Endothelial cell of umbilical vein (primary cell): ENCODE measurements at regions not wholly inside any gene's neighbourhood (a gene's known extent, or its start where the extent isn't known, plus 50 kb on each side); places are given as distances from the start of the nearest gene placed in this dataset.

ENCODE experiments used
- BruUV-seq: library from RNA; stranded (reverse); fragments of 400-500 nt; replicated peaks from 2 replicates; lab custom pipeline; 2021; lab: Mats Ljungman, UMichigan
- CTCF ChIA-PET: fragments of 300-600, 350-600 bp; sonication (Branson Sonifier 250); formaldehyde crosslinking; loops from one replicate; lab custom pipeline; 2021; ENCODE audit warnings: antibody characterized with exemption, inconsistent platforms; lab: Charles Lee
- POLR2A ChIA-PET: fragments of 300-600, 350-600 bp; sonication (Branson Sonifier 250); formaldehyde crosslinking; loops from one replicate; lab custom pipeline; 2021; ENCODE audit warnings: antibody characterized with exemption, inconsistent platforms; lab: Charles Lee
- DNase-seq: peaks from one replicate; pipeline ENCODE4 v3.0.0-alpha.2; 2011; ENCODE audit warnings: low read depth, low spot score
- FAIRE-seq: peaks from 2 replicates; lab custom pipeline; 2011; peaks lifted over from hg19 to GRCh38; lab: Jason Lieb, UNC
- H2AFZ ChIP-seq: 2 replicates; pipeline ENCODE4 v1.6.0; 2012; ENCODE audit warnings: low read depth, low read length, control low read depth, inconsistent platforms
- H3K27ac ChIP-seq: 2 replicates; pipeline ENCODE4 v1.5.1; 2011; ENCODE audit warnings: low read depth, mild to moderate bottlenecking, control low read depth, low read length, moderate library complexity; ENCODE audit not compliant: insufficient read depth
- H3K27me3 ChIP-seq, 2 experiments: 2 replicates each; pipeline versions ENCODE4 v1.6.0 to v1.6.1; 2011; ENCODE audit warnings: low read length in 2 of 2, mixed read lengths in 1 of 2; ENCODE audit not compliant: control insufficient read depth in 2 of 2, insufficient read depth in 2 of 2
- H3K36me3 ChIP-seq, 2 experiments: 2 replicates in 1 of 2; 3 replicates in 1 of 2; pipeline ENCODE4 v1.5.1; 2011; ENCODE audit warnings: low read length in 2 of 2, mild to moderate bottlenecking in 1 of 2, moderate library complexity in 1 of 2; ENCODE audit not compliant: control insufficient read depth in 2 of 2, insufficient read depth in 2 of 2; ENCODE audit errors: extremely low read depth in 1 of 2
- H3K4me1 ChIP-seq: 3 replicates; pipeline ENCODE4 v1.5.1; 2011; ENCODE audit warnings: mild to moderate bottlenecking, low read length; ENCODE audit not compliant: control insufficient read depth, insufficient read depth; ENCODE audit errors: extremely low read depth
- H3K4me2 ChIP-seq: 2 replicates; pipeline ENCODE4 v1.6.1; 2011; ENCODE audit warnings: low read length, control low read depth, mixed read lengths; ENCODE audit not compliant: insufficient read depth
- H3K4me3 ChIP-seq, 3 experiments: fragments of 200-600 bp in 1 of 3; sonication (generic), shearing (Covaris generic) in 1 of 3; replicated peaks in 1 of 3; 2 replicates each; pipeline ENCODE4 v1.5.1; 2011 to 2016; ENCODE audit warnings: control low read depth in 3 of 3, low read length in 3 of 3, mild to moderate bottlenecking in 2 of 3, inconsistent platforms in 1 of 3, low read depth in 1 of 3, moderate library complexity in 1 of 3; ENCODE audit not compliant: insufficient read depth in 1 of 3
- H3K79me2 ChIP-seq: 2 replicates; pipeline ENCODE4 v1.6.0; 2012; ENCODE audit warnings: low read length, inconsistent platforms; ENCODE audit not compliant: control insufficient read depth, insufficient read depth
- H3K9ac ChIP-seq: replicated peaks from 2 replicates; pipeline ENCODE3; 2011; ENCODE audit warnings: low read length, control low read depth; ENCODE audit not compliant: insufficient read depth; ENCODE audit errors: extremely low read depth
- H3K9me1 ChIP-seq: replicated peaks from 3 replicates; pipeline ENCODE4 v1.6.0; 2011; ENCODE audit warnings: mild to moderate bottlenecking, low read length; ENCODE audit not compliant: control insufficient read depth, insufficient read depth; ENCODE audit errors: extremely low read depth
- H3K9me3 ChIP-seq: replicated peaks from 2 replicates; pipeline ENCODE4 v1.5.1; 2012; ENCODE audit warnings: low read length, inconsistent platforms; ENCODE audit not compliant: control insufficient read depth, insufficient read depth
- H4K20me1 ChIP-seq: replicated peaks from 2 replicates; pipeline ENCODE3; 2011; ENCODE audit warnings: mild to moderate bottlenecking, low read length; ENCODE audit not compliant: control insufficient read depth, insufficient read depth; ENCODE audit errors: extremely low read depth
- EZH2 ChIP-seq: IDR thresholded peaks from 2 replicates; pipeline ENCODE4 v1.6.1; 2012; ENCODE audit warnings: borderline replicate concordance, low read depth, mild to moderate bottlenecking, moderate library complexity, low read length, inconsistent platforms; ENCODE audit not compliant: severe bottlenecking
- FOS ChIP-seq: IDR thresholded peaks from 2 replicates; pipeline ENCODE4 v1.6.1; 2011; ENCODE audit warnings: mild to moderate bottlenecking, low read length, moderate library complexity, borderline replicate concordance; ENCODE audit not compliant: insufficient read depth
- GATA2 ChIP-seq: IDR thresholded peaks from 2 replicates; pipeline ENCODE4 v1.7.0; 2011; ENCODE audit warnings: low read depth, mild to moderate bottlenecking, moderate library complexity, mixed read lengths, low read length; ENCODE audit not compliant: insufficient read length, insufficient read depth
- JUN ChIP-seq: IDR thresholded peaks from 2 replicates; pipeline ENCODE4 v1.6.1; 2011; ENCODE audit warnings: borderline replicate concordance, low read depth; ENCODE audit not compliant: insufficient read length, insufficient read depth
- MYC ChIP-seq: IDR thresholded peaks from one replicate; pipeline ENCODE4 v1.6.1; 2011; ENCODE audit warnings: mild to moderate bottlenecking, low read depth, low read length
- POLR2A ChIP-seq: IDR thresholded peaks from 2 replicates; pipeline ENCODE4 v1.6.1; 2012; ENCODE audit warnings: low read depth, mild to moderate bottlenecking, control low read depth, low read length
- POLR2AphosphoS5 ChIP-seq: IDR thresholded peaks from 2 replicates; pipeline ENCODE4 v1.6.1; 2012; ENCODE audit warnings: low read depth, mild to moderate bottlenecking, control low read depth, low read length, moderate library complexity; ENCODE audit not compliant: insufficient read depth
- dilution Hi-C: fragments of 300-500 bp; cut with MboI; formaldehyde crosslinking; loops from one replicate; pipeline ENCODE4 v1.15.0; 2019; ENCODE audit warnings: low sequenced_read_pairs; ENCODE audit not compliant: extremely low pct_ligation_motif_present
- intact Hi-C: fragments of 100-400 bp; cut with micrococcal nuclease; formaldehyde crosslinking; loops from one replicate; pipeline ENCODE4 v1.10.0; 2022
- TF ChIP-seq, protein P1 (sequence below): IDR thresholded peaks from 2 replicates; pipeline ENCODE4 v1.6.1; 2011; ENCODE audit not compliant: insufficient read depth, insufficient read length
- TF ChIP-seq, protein P2 (sequence below), 2 donors: IDR thresholded peaks; 1 replicate in 1 of 2; 2 replicates in 1 of 2; pipeline ENCODE4 v1.5.1; 2011; ENCODE audit warnings: low read length in 2 of 2, mild to moderate bottlenecking in 2 of 2, moderate library complexity in 2 of 2, control low read depth in 1 of 2, inconsistent platforms in 1 of 2, low read depth in 1 of 2; ENCODE audit not compliant: insufficient read depth in 1 of 2; ENCODE audit errors: extremely low read depth in 1 of 2

DNA sequence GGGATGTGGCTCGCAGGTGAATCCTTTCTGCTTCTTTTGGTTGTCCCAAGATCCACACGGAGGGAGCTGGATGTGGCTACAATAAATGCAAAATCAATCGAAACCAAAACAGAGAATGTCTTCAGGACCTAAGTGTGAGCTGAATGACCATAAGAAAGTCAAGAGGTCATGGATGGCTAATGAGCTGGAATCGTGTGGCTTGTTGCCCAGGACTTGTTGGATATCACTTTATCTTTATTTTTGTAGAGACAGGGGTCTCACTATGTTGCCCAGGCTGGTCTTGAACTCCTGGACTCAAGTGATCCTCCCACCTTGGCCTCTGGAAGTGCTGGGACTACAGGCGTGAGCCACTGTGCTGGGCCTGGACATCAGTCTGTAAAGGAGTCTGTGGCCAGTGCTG is 326.8 kb upstream of the N4BP1 start:
- no peak overlapping the region for H3K9ac ChIP-seq

More for the DNA sequence above, 326.8 kb upstream of the N4BP1 start:
- H3K9me1 ChIP-seq = no peaks in the 10 kb centered on the region
- no TSS peak for BruUV-seq
- ChIA-PET POLR2A (no interaction called here), CTCF (no interaction called here)
- H3K4me3 ChIP-seq = no peak overlapping the region
- intact Hi-C loops (no loop called here), dilution Hi-C loops (no loop called here)
- FAIRE-seq (no peak), DNase-seq (no peak)
- H3K36me3 ChIP-seq = no peaks in the 10 kb centered on the region
- no peak overlapping the region for H3K4me2 ChIP-seq
- TF ChIP-seq JUN = no peak
- no peak for TF ChIP-seq POLR2AphosphoS5
- no peak for TF ChIP-seq FOS
- TF ChIP-seq, protein P1, sequence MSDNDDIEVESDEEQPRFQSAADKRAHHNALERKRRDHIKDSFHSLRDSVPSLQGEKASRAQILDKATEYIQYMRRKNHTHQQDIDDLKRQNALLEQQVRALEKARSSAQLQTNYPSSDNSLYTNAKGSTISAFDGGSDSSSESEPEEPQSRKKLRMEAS = no peak
- TF ChIP-seq POLR2A = no peak
- TF ChIP-seq EZH2 = no peak
- TF ChIP-seq MYC = no peak
- no peak for TF ChIP-seq GATA2
- TF ChIP-seq, protein P2, sequence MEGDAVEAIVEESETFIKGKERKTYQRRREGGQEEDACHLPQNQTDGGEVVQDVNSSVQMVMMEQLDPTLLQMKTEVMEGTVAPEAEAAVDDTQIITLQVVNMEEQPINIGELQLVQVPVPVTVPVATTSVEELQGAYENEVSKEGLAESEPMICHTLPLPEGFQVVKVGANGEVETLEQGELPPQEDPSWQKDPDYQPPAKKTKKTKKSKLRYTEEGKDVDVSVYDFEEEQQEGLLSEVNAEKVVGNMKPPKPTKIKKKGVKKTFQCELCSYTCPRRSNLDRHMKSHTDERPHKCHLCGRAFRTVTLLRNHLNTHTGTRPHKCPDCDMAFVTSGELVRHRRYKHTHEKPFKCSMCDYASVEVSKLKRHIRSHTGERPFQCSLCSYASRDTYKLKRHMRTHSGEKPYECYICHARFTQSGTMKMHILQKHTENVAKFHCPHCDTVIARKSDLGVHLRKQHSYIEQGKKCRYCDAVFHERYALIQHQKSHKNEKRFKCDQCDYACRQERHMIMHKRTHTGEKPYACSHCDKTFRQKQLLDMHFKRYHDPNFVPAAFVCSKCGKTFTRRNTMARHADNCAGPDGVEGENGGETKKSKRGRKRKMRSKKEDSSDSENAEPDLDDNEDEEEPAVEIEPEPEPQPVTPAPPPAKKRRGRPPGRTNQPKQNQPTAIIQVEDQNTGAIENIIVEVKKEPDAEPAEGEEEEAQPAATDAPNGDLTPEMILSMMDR (IDR thresholded peaks at IDR 0.05; ENCODE audit: extremely low read depth in 1 of 2, insufficient read depth in 1 of 2, low read depth in 1 of 2, low read length in 2 of 2) = no peak
- H3K9me3 ChIP-seq = peaks cover 5% of the 10 kb centered on the region
- no peaks in the 10 kb centered on the region for H3K79me2 ChIP-seq
- H3K27ac ChIP-seq = no peak overlapping the region
- H4K20me1 ChIP-seq = no peaks in the 10 kb centered on the region
- H2AFZ ChIP-seq = no peak overlapping the region
- H3K27me3 ChIP-seq = no peaks in the 10 kb centered on the region
- no peaks in the 10 kb centered on the region for H3K4me1 ChIP-seq
